Endothelial cell of umbilical vein (primary cell): ENCODE measurements at regions not wholly inside any gene's neighbourhood (a gene's known extent, or its start where the extent isn't known, plus 50 kb on each side); places are given as distances from the start of the nearest gene placed in this dataset.

Experiments
- BruUV-seq: library from RNA; stranded (reverse); fragments of 400-500 nt; replicated peaks from 2 replicates; lab custom pipeline; 2021; lab: Mats Ljungman, UMichigan
- CTCF ChIA-PET: fragments of 300-600, 350-600 bp; sonication (Branson Sonifier 250); formaldehyde crosslinking; loops from one replicate; lab custom pipeline; 2021; ENCODE audit warnings: antibody characterized with exemption, inconsistent platforms; lab: Charles Lee
- POLR2A ChIA-PET: fragments of 300-600, 350-600 bp; sonication (Branson Sonifier 250); formaldehyde crosslinking; loops from one replicate; lab custom pipeline; 2021; ENCODE audit warnings: antibody characterized with exemption, inconsistent platforms; lab: Charles Lee
- DNase-seq: peaks from one replicate; pipeline ENCODE4 v3.0.0-alpha.2; 2011; ENCODE audit warnings: low read depth, low spot score
- FAIRE-seq: peaks from 2 replicates; lab custom pipeline; 2011; peaks lifted over from hg19 to GRCh38; lab: Jason Lieb, UNC
- H2AFZ ChIP-seq: 2 replicates; pipeline ENCODE4 v1.6.0; 2012; ENCODE audit warnings: low read depth, low read length, control low read depth, inconsistent platforms
- H3K27ac ChIP-seq: 2 replicates; pipeline ENCODE4 v1.5.1; 2011; ENCODE audit warnings: low read depth, mild to moderate bottlenecking, control low read depth, low read length, moderate library complexity; ENCODE audit not compliant: insufficient read depth
- H3K27me3 ChIP-seq, 2 experiments: 2 replicates each; pipeline versions ENCODE4 v1.6.0 to v1.6.1; 2011; ENCODE audit warnings: low read length in 2 of 2, mixed read lengths in 1 of 2; ENCODE audit not compliant: control insufficient read depth in 2 of 2, insufficient read depth in 2 of 2
- H3K36me3 ChIP-seq, 2 experiments: 2 replicates in 1 of 2; 3 replicates in 1 of 2; pipeline ENCODE4 v1.5.1; 2011; ENCODE audit warnings: low read length in 2 of 2, mild to moderate bottlenecking in 1 of 2, moderate library complexity in 1 of 2; ENCODE audit not compliant: control insufficient read depth in 2 of 2, insufficient read depth in 2 of 2; ENCODE audit errors: extremely low read depth in 1 of 2
- H3K4me1 ChIP-seq: 3 replicates; pipeline ENCODE4 v1.5.1; 2011; ENCODE audit warnings: mild to moderate bottlenecking, low read length; ENCODE audit not compliant: control insufficient read depth, insufficient read depth; ENCODE audit errors: extremely low read depth
- H3K4me2 ChIP-seq: 2 replicates; pipeline ENCODE4 v1.6.1; 2011; ENCODE audit warnings: low read length, control low read depth, mixed read lengths; ENCODE audit not compliant: insufficient read depth
- H3K4me3 ChIP-seq, 3 experiments: fragments of 200-600 bp in 1 of 3; sonication (generic), shearing (Covaris generic) in 1 of 3; replicated peaks in 1 of 3; 2 replicates each; pipeline ENCODE4 v1.5.1; 2011 to 2016; ENCODE audit warnings: control low read depth in 3 of 3, low read length in 3 of 3, mild to moderate bottlenecking in 2 of 3, inconsistent platforms in 1 of 3, low read depth in 1 of 3, moderate library complexity in 1 of 3; ENCODE audit not compliant: insufficient read depth in 1 of 3
- H3K79me2 ChIP-seq: 2 replicates; pipeline ENCODE4 v1.6.0; 2012; ENCODE audit warnings: low read length, inconsistent platforms; ENCODE audit not compliant: control insufficient read depth, insufficient read depth
- H3K9ac ChIP-seq: replicated peaks from 2 replicates; pipeline ENCODE3; 2011; ENCODE audit warnings: low read length, control low read depth; ENCODE audit not compliant: insufficient read depth; ENCODE audit errors: extremely low read depth
- H3K9me1 ChIP-seq: replicated peaks from 3 replicates; pipeline ENCODE4 v1.6.0; 2011; ENCODE audit warnings: mild to moderate bottlenecking, low read length; ENCODE audit not compliant: control insufficient read depth, insufficient read depth; ENCODE audit errors: extremely low read depth
- H3K9me3 ChIP-seq: replicated peaks from 2 replicates; pipeline ENCODE4 v1.5.1; 2012; ENCODE audit warnings: low read length, inconsistent platforms; ENCODE audit not compliant: control insufficient read depth, insufficient read depth
- H4K20me1 ChIP-seq: replicated peaks from 2 replicates; pipeline ENCODE3; 2011; ENCODE audit warnings: mild to moderate bottlenecking, low read length; ENCODE audit not compliant: control insufficient read depth, insufficient read depth; ENCODE audit errors: extremely low read depth
- EZH2 ChIP-seq: IDR thresholded peaks from 2 replicates; pipeline ENCODE4 v1.6.1; 2012; ENCODE audit warnings: borderline replicate concordance, low read depth, mild to moderate bottlenecking, moderate library complexity, low read length, inconsistent platforms; ENCODE audit not compliant: severe bottlenecking
- FOS ChIP-seq: IDR thresholded peaks from 2 replicates; pipeline ENCODE4 v1.6.1; 2011; ENCODE audit warnings: mild to moderate bottlenecking, low read length, moderate library complexity, borderline replicate concordance; ENCODE audit not compliant: insufficient read depth
- GATA2 ChIP-seq: IDR thresholded peaks from 2 replicates; pipeline ENCODE4 v1.7.0; 2011; ENCODE audit warnings: low read depth, mild to moderate bottlenecking, moderate library complexity, mixed read lengths, low read length; ENCODE audit not compliant: insufficient read length, insufficient read depth
- JUN ChIP-seq: IDR thresholded peaks from 2 replicates; pipeline ENCODE4 v1.6.1; 2011; ENCODE audit warnings: borderline replicate concordance, low read depth; ENCODE audit not compliant: insufficient read length, insufficient read depth
- MYC ChIP-seq: IDR thresholded peaks from one replicate; pipeline ENCODE4 v1.6.1; 2011; ENCODE audit warnings: mild to moderate bottlenecking, low read depth, low read length
- POLR2A ChIP-seq: IDR thresholded peaks from 2 replicates; pipeline ENCODE4 v1.6.1; 2012; ENCODE audit warnings: low read depth, mild to moderate bottlenecking, control low read depth, low read length
- POLR2AphosphoS5 ChIP-seq: IDR thresholded peaks from 2 replicates; pipeline ENCODE4 v1.6.1; 2012; ENCODE audit warnings: low read depth, mild to moderate bottlenecking, control low read depth, low read length, moderate library complexity; ENCODE audit not compliant: insufficient read depth
- dilution Hi-C: fragments of 300-500 bp; cut with MboI; formaldehyde crosslinking; loops from one replicate; pipeline ENCODE4 v1.15.0; 2019; ENCODE audit warnings: low sequenced_read_pairs; ENCODE audit not compliant: extremely low pct_ligation_motif_present
- intact Hi-C: fragments of 100-400 bp; cut with micrococcal nuclease; formaldehyde crosslinking; loops from one replicate; pipeline ENCODE4 v1.10.0; 2022
- TF ChIP-seq, protein P1 (sequence below), 2 donors: IDR thresholded peaks; 1 replicate in 1 of 2; 2 replicates in 1 of 2; pipeline ENCODE4 v1.5.1; 2011; ENCODE audit warnings: low read length in 2 of 2, mild to moderate bottlenecking in 2 of 2, moderate library complexity in 2 of 2, control low read depth in 1 of 2, inconsistent platforms in 1 of 2, low read depth in 1 of 2; ENCODE audit not compliant: insufficient read depth in 1 of 2; ENCODE audit errors: extremely low read depth in 1 of 2
- TF ChIP-seq, protein P2 (sequence below): IDR thresholded peaks from 2 replicates; pipeline ENCODE4 v1.6.1; 2011; ENCODE audit not compliant: insufficient read depth, insufficient read length

DNA sequence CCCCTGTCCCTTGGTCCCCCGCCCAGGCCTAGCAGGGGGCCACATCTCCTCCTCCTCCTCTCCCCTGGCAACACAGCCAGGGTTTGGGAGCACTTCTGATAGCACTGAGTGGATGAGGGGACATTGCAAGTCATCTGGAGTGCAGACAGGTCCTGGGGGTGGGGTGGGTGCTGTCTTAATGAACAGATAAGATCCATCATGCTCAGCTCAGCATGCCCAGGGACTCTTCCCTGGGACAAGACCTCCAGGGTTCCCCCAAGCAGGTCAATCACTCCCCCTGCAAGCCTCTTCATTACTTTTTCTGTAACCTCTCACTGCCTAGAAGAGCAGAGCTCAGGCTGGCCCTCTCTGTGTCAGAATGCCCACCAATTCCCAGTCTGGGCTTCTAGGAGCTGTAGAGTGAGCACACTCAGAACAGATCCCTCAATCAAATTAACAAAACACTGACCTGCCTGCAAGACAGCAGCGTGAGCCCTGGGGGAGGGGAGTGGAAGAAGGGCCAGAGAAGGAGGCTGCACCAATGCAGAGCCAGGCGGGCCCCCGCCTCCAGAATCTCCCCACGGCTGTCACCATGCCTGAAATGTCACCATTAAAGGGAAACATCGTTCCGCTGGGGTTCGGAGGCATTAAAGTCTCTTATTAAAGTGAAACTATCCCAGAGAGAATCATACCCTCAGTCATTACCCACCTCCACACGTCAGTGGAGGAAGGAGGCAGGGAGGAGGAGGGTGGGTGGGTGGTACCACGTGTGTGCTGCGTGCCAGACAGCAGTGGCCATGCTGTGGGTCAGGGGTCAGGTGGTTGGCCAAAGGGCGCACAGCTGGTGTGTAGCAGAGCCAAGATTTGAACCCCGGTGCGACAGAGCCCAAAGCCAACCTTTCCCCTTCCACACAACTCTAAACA lies 114.7 kb upstream of the LINGO1 start:
- Histone ChIP-seq H3K27ac (no peak overlapping the region), H3K36me3 (no peaks in the 10 kb centered on the region), H3K4me3 (no peak overlapping the region), H3K4me1 (no peaks in the 10 kb centered on the region), H2AFZ (no peak overlapping the region), H3K79me2 (no peaks in the 10 kb centered on the region), H3K9me3 (no peaks in the 10 kb centered on the region), H3K4me2 (no peak overlapping the region), H3K9ac (no peak overlapping the region), H4K20me1 (no peaks in the 10 kb centered on the region), H3K9me1 (no peaks in the 10 kb centered on the region), H3K27me3 (no peaks in the 10 kb centered on the region)
- dilution Hi-C loops: no loop called here
- CTCF ChIA-PET: interaction anchor here (0.7 kb wide), 1 partner anchor 8 kb away, joined by 3 read pairs; no protein-coding TSS in a partner anchor
- POLR2A ChIA-PET: no interaction called here
- no TSS peak for BruUV-seq
- DNase-seq (no peak), FAIRE-seq (no peak)
- no peak for TF ChIP-seq GATA2
- TF ChIP-seq, protein P1, sequence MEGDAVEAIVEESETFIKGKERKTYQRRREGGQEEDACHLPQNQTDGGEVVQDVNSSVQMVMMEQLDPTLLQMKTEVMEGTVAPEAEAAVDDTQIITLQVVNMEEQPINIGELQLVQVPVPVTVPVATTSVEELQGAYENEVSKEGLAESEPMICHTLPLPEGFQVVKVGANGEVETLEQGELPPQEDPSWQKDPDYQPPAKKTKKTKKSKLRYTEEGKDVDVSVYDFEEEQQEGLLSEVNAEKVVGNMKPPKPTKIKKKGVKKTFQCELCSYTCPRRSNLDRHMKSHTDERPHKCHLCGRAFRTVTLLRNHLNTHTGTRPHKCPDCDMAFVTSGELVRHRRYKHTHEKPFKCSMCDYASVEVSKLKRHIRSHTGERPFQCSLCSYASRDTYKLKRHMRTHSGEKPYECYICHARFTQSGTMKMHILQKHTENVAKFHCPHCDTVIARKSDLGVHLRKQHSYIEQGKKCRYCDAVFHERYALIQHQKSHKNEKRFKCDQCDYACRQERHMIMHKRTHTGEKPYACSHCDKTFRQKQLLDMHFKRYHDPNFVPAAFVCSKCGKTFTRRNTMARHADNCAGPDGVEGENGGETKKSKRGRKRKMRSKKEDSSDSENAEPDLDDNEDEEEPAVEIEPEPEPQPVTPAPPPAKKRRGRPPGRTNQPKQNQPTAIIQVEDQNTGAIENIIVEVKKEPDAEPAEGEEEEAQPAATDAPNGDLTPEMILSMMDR (IDR thresholded peaks at IDR 0.05; ENCODE audit: extremely low read depth in 1 of 2, insufficient read depth in 1 of 2, low read depth in 1 of 2, low read length in 2 of 2): no peak
- TF ChIP-seq MYC: no peak
- no peak for TF ChIP-seq JUN
- TF ChIP-seq POLR2AphosphoS5: no peak
- TF ChIP-seq POLR2A: no peak
- TF ChIP-seq, protein P2, sequence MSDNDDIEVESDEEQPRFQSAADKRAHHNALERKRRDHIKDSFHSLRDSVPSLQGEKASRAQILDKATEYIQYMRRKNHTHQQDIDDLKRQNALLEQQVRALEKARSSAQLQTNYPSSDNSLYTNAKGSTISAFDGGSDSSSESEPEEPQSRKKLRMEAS: no peak
- TF ChIP-seq EZH2: no peak
- no peak for TF ChIP-seq FOS
- intact Hi-C loops: no loop called here
